ENCODE measurements at regions not wholly inside any gene's neighbourhood (a gene's known extent, or its start where the extent isn't known, plus 50 kb on each side); places are given as distances from the start of the nearest gene placed in this dataset.

GRCh38 chr6:155505608-155505989 is 50.0 kb upstream of the NOX3 start:
- H3K4me2 ChIP-seq (ENCODE audit: control insufficient read depth, extremely low read depth, insufficient read depth, low read depth, low read length), result no peak overlapping the region

More at GRCh38 chr6:155505608-155505989, 50.0 kb upstream of the NOX3 start:
- Histone ChIP-seq H3K9me1 (ENCODE audit: control insufficient read depth, extremely low read depth, insufficient read depth, low read length) (no peaks in the 10 kb centered on the region), H2AFZ (ENCODE audit: control insufficient read depth, low read length) (peak overlapping the region; percentile 11), H3K27ac (ENCODE audit: control insufficient read depth, insufficient read depth, low read length) (no peak overlapping the region), H3K4me3 (ENCODE audit: control insufficient read depth in 2 of 3, extremely low read depth in 1 of 3, insufficient read depth in 2 of 3, low read depth in 1 of 3, low read length in 3 of 3) (no peak overlapping the region), H3K9me3 (ENCODE audit: control insufficient read depth, low read depth, low read length) (no peaks in the 10 kb centered on the region), H3K9ac (ENCODE audit: control insufficient read depth, extremely low read depth, insufficient read depth, low read length) (no peak overlapping the region), H3K4me1 (ENCODE audit: control insufficient read depth, extremely low read depth, insufficient read depth, low read length) (no peaks in the 10 kb centered on the region), H3K79me2 (ENCODE audit: control insufficient read depth, insufficient read depth, low read length) (no peaks in the 10 kb centered on the region), H3K27me3 (ENCODE audit: control insufficient read depth, extremely low read depth, insufficient read depth, low read length) (no peaks in the 10 kb centered on the region), H3K36me3 (ENCODE audit: control insufficient read depth in 2 of 2, extremely low read depth in 1 of 2, insufficient read depth in 2 of 2, low read length in 2 of 2) (no peaks in the 10 kb centered on the region), H4K20me1 (ENCODE audit: control insufficient read depth, extremely low read depth, insufficient read depth, low read length) (no peaks in the 10 kb centered on the region)
- dilution Hi-C loops (cut with MboI; ENCODE audit: extremely low pct_ligation_motif_present, low sequenced_read_pairs), result no loop called here
- FAIRE-seq, result peak; percentile 63
- TF ChIP-seq CTCF (optimal IDR thresholded peaks at IDR 0.05 in 1 of 3, IDR thresholded peaks at IDR 0.05 in 1 of 3, conservative IDR thresholded peaks at IDR 0.05 in 1 of 3; ENCODE audit: extremely low read depth in 1 of 3, insufficient read depth in 2 of 3, low read length in 3 of 3) (no peak), EZH2 (IDR thresholded peaks at IDR 0.05; ENCODE audit: low read length) (no peak)
- DNase-seq (ENCODE audit: low read depth, low spot score), result no peak

Small RNA genes lying in the stretch of these regions (small RNA-seq; reads per million reads assigned to genes)
- gene MIR1202 (ENCODE audit: insufficient read length in 3 of 3, low read depth in 3 of 3, low replicate concordance in 1 of 3), result 0 reads per million in 3 experiments
- 0 reads per million in 3 experiments for gene RNU7-152P (ENCODE audit: insufficient read length in 3 of 3, low read depth in 3 of 3, low replicate concordance in 1 of 3)
- gene SNORD28B (ENCODE audit: insufficient read length in 3 of 3, low read depth in 3 of 3, low replicate concordance in 1 of 3), result 0 to 3.1 (median 0) reads per million in 3 experiments

Measured in keratinocyte (primary cell).